Trophoblast cell (in vitro differentiated cells and primary cell): ENCODE measurements at regions not wholly inside any gene's neighbourhood (a gene's known extent, or its start where the extent isn't known, plus 50 kb on each side); places are given as distances from the start of the nearest gene placed in this dataset.

Experiments
- DNase-seq, 2 donors: peaks; one replicate each; pipeline ENCODE4 v3.0.0-alpha.2; 2016
- H2AFZ ChIP-seq: 2 replicates; pipeline ENCODE4 v1.6.1; 2013; ENCODE audit warnings: low read length, moderate library complexity, mild to moderate bottlenecking; ENCODE audit not compliant: insufficient read depth, poor library complexity
- H2AK5ac ChIP-seq: 2 replicates; pipeline ENCODE4 v1.6.1; 2013; ENCODE audit warnings: mild to moderate bottlenecking, low read length
- H2BK120ac ChIP-seq: 2 replicates; pipeline ENCODE4 v1.6.1; 2013; ENCODE audit warnings: low read length, mild to moderate bottlenecking, moderate library complexity; ENCODE audit not compliant: insufficient read depth, poor library complexity
- H2BK12ac ChIP-seq: 2 replicates; pipeline ENCODE4 v1.6.1; 2013; ENCODE audit warnings: mild to moderate bottlenecking, low read length, moderate library complexity
- H2BK5ac ChIP-seq: 2 replicates; pipeline ENCODE4 v1.6.1; 2013; ENCODE audit warnings: low read length, low read depth, moderate library complexity, mild to moderate bottlenecking; ENCODE audit not compliant: poor library complexity
- H3K14ac ChIP-seq: 2 replicates; pipeline ENCODE4 v1.6.1; 2013; ENCODE audit warnings: mild to moderate bottlenecking, low read length
- H3K18ac ChIP-seq: 2 replicates; pipeline ENCODE4 v1.6.1; 2013; ENCODE audit warnings: mild to moderate bottlenecking, low read length
- H3K23ac ChIP-seq: 2 replicates; pipeline ENCODE4 v1.6.1; 2013; ENCODE audit warnings: low read length
- H3K27ac ChIP-seq: 2 replicates; pipeline ENCODE4 v1.5.1; 2013; ENCODE audit warnings: low read depth, mild to moderate bottlenecking, inconsistent platforms, low read length, moderate library complexity
- H3K27me3 ChIP-seq: 2 replicates; pipeline ENCODE4 v1.6.1; 2013; ENCODE audit warnings: inconsistent platforms, mild to moderate bottlenecking, low read length, moderate library complexity; ENCODE audit not compliant: insufficient read depth
- H3K36me3 ChIP-seq, 2 experiments: 1 replicate in 1 of 2; 2 replicates in 1 of 2; pipeline ENCODE4 v1.6.1; 2013; ENCODE audit warnings: low read length in 2 of 2, mild to moderate bottlenecking in 2 of 2, moderate library complexity in 1 of 2; ENCODE audit not compliant: insufficient read depth in 2 of 2, control insufficient read depth in 1 of 2
- H3K4ac ChIP-seq: 2 replicates; pipeline ENCODE4 v1.6.1; 2013; ENCODE audit warnings: low read depth, mild to moderate bottlenecking, low read length, moderate library complexity
- H3K4me1 ChIP-seq, 2 experiments: 1 replicate in 1 of 2; 2 replicates in 1 of 2; pipeline ENCODE4 v1.6.1; 2013; ENCODE audit warnings: low read length in 2 of 2, mild to moderate bottlenecking in 2 of 2, moderate library complexity in 1 of 2; ENCODE audit not compliant: insufficient read depth in 2 of 2, control insufficient read depth in 1 of 2
- H3K4me2 ChIP-seq: 2 replicates; pipeline ENCODE4 v1.6.1; 2013; ENCODE audit warnings: inconsistent platforms, mild to moderate bottlenecking, low read length, moderate library complexity
- H3K4me3 ChIP-seq: 2 replicates; pipeline ENCODE4 v1.5.1; 2013; ENCODE audit warnings: mild to moderate bottlenecking, low read depth, low read length, inconsistent platforms
- H3K79me1 ChIP-seq: one replicate; pipeline ENCODE4 v1.6.1; 2013; ENCODE audit warnings: low read length
- H3K79me2 ChIP-seq: 2 replicates; pipeline ENCODE4 v1.6.1; 2013; ENCODE audit warnings: low read length, mild to moderate bottlenecking; ENCODE audit not compliant: control insufficient read depth, insufficient read depth, poor library complexity
- H3K9ac ChIP-seq: 2 replicates; pipeline ENCODE4 v1.6.1; 2013; ENCODE audit warnings: mild to moderate bottlenecking, low read length
- H3K9me3 ChIP-seq: 2 replicates; pipeline ENCODE4 v1.6.1; 2013; ENCODE audit warnings: low read depth, mild to moderate bottlenecking, control low read depth, inconsistent platforms, low read length; ENCODE audit not compliant: insufficient read depth
- H4K12ac ChIP-seq: 2 replicates; pipeline ENCODE4 v1.6.1; 2013; ENCODE audit warnings: low read depth, mild to moderate bottlenecking, low read length, moderate library complexity
- H4K8ac ChIP-seq: 2 replicates; pipeline ENCODE4 v1.6.1; 2013; ENCODE audit warnings: low read depth, mild to moderate bottlenecking, low read length, moderate library complexity
- H4K91ac ChIP-seq: one replicate; pipeline ENCODE4 v1.6.1; 2013; ENCODE audit warnings: low read depth, mild to moderate bottlenecking, low read length, moderate library complexity
- WGBS: extraction: QIAGEN DNeasy Blood & Tissue Kit; methylation state at CpG from one replicate; pipeline ENCODE4 v1.1.7; 2013; ENCODE audit warnings: missing lambda C conversion rate; ENCODE audit not compliant: insufficient read length, insufficient coverage; ENCODE audit errors: extremely low coverage; 5-methylcytosine and 5-hydroxymethylcytosine counted together

GRCh38 chr16:82400046-82400445, 226.7 kb upstream of the CDH13 start:
- H2BK120ac ChIP-seq = no peak overlapping the region
- no peaks in the 10 kb centered on the region for H3K79me2 ChIP-seq
- no peak overlapping the region for H3K14ac ChIP-seq
- H3K9me3 ChIP-seq = no peaks in the 10 kb centered on the region
- no peak overlapping the region for H4K12ac ChIP-seq
- no peak overlapping the region for H4K8ac ChIP-seq
- no peak overlapping the region for H3K4ac ChIP-seq
- H3K36me3 ChIP-seq = no peaks in the 10 kb centered on the region
- H2AK5ac ChIP-seq = no peak overlapping the region
- H3K4me1 ChIP-seq = no peaks in the 10 kb centered on the region
- no peaks in the 10 kb centered on the region for H3K79me1 ChIP-seq
- H3K4me3 ChIP-seq = no peak overlapping the region
- no CpG with 5 or more reads among the region's 8 CpGs for WGBS
- H3K9ac ChIP-seq = no peak overlapping the region
- H3K4me2 ChIP-seq = no peak overlapping the region
- no peak overlapping the region for H4K91ac ChIP-seq
- H3K27ac ChIP-seq = no peak overlapping the region
- H3K23ac ChIP-seq = no peak overlapping the region
- H3K18ac ChIP-seq = no peak overlapping the region
- no peaks in the 10 kb centered on the region for H3K27me3 ChIP-seq
- no peak overlapping the region for H2BK5ac ChIP-seq
- DNase-seq = no peak
- no peak overlapping the region for H2AFZ ChIP-seq
- no peak overlapping the region for H2BK12ac ChIP-seq

GRCh38 chr16:82396509-82396908, 226.5 kb upstream of the MPHOSPH6 start:
- Histone ChIP-seq H2AFZ (no peak overlapping the region), H2AK5ac (no peak overlapping the region), H3K9me3 (no peaks in the 10 kb centered on the region), H3K4me1 (no peaks in the 10 kb centered on the region), H3K18ac (no peak overlapping the region), H3K27ac (no peak overlapping the region), H4K8ac (no peak overlapping the region), H2BK5ac (no peak overlapping the region), H3K36me3 (no peaks in the 10 kb centered on the region), H3K79me1 (no peaks in the 10 kb centered on the region), H4K91ac (no peak overlapping the region), H3K4me3 (no peak overlapping the region), H3K9ac (no peak overlapping the region), H3K4ac (no peak overlapping the region), H4K12ac (no peak overlapping the region), H3K27me3 (no peaks in the 10 kb centered on the region), H3K4me2 (no peak overlapping the region), H3K79me2 (no peaks in the 10 kb centered on the region), H2BK12ac (no peak overlapping the region), H3K14ac (no peak overlapping the region), H2BK120ac (no peak overlapping the region), H3K23ac (no peak overlapping the region)
- DNase-seq = no peak
- no CpG with 5 or more reads among the region's 3 CpGs for WGBS

- Histone ChIP-seq H2BK120ac (no peak overlapping the region), H3K9me3 (no peaks in the 10 kb centered on the region), H3K79me2 (no peaks in the 10 kb centered on the region), H3K4me2 (no peak overlapping the region), H3K4ac (no peak overlapping the region), H2BK12ac (no peak overlapping the region), H3K27me3 (no peaks in the 10 kb centered on the region), H4K8ac (no peak overlapping the region), H3K36me3 (no peaks in the 10 kb centered on the region), H2BK5ac (no peak overlapping the region), H3K9ac (no peak overlapping the region), H3K23ac (no peak overlapping the region), H3K79me1 (no peaks in the 10 kb centered on the region), H3K18ac (no peak overlapping the region), H2AK5ac (no peak overlapping the region), H3K27ac (no peak overlapping the region), H3K4me3 (no peak overlapping the region), H4K12ac (no peak overlapping the region), H4K91ac (no peak overlapping the region), H2AFZ (no peak overlapping the region), H3K14ac (no peak overlapping the region), H3K4me1 (no peaks in the 10 kb centered on the region)
- DNase-seq = no peak
Measured at GRCh38 chr16:82395212-82395611, 225.2 kb upstream of the MPHOSPH6 start.

- no peak overlapping the region for H4K12ac ChIP-seq
- H3K4me2 ChIP-seq = no peak overlapping the region
- WGBS = no CpG with 5 or more reads among the region's 3 CpGs
- no peak overlapping the region for H2BK120ac ChIP-seq
- no peak overlapping the region for H2AK5ac ChIP-seq
- H2BK12ac ChIP-seq = no peak overlapping the region
- no peak for DNase-seq
- no peak overlapping the region for H2BK5ac ChIP-seq
- no peaks in the 10 kb centered on the region for H3K79me1 ChIP-seq
- no peaks in the 10 kb centered on the region for H3K9me3 ChIP-seq
- H3K4me3 ChIP-seq = no peak overlapping the region
- H3K23ac ChIP-seq = no peak overlapping the region
- no peak overlapping the region for H3K4ac ChIP-seq
- H3K79me2 ChIP-seq = no peaks in the 10 kb centered on the region
- H3K27me3 ChIP-seq = no peaks in the 10 kb centered on the region
- no peak overlapping the region for H3K9ac ChIP-seq
- no peaks in the 10 kb centered on the region for H3K4me1 ChIP-seq
- H3K14ac ChIP-seq = no peak overlapping the region
- H2AFZ ChIP-seq = no peak overlapping the region
- H3K18ac ChIP-seq = no peak overlapping the region
- H3K36me3 ChIP-seq = no peaks in the 10 kb centered on the region
- no peak overlapping the region for H4K8ac ChIP-seq
- H3K27ac ChIP-seq = no peak overlapping the region
- no peak overlapping the region for H4K91ac ChIP-seq
Measured at GRCh38 chr16:82391690-82392089, 221.7 kb upstream of the MPHOSPH6 start.
